ENCODE measurements at regions not wholly inside any gene's neighbourhood (a gene's known extent, or its start where the extent isn't known, plus 50 kb on each side); places are given as distances from the start of the nearest gene placed in this dataset.

- H3K27ac ChIP-seq = no peak overlapping the region
- TF ChIP-seq, protein P1, sequence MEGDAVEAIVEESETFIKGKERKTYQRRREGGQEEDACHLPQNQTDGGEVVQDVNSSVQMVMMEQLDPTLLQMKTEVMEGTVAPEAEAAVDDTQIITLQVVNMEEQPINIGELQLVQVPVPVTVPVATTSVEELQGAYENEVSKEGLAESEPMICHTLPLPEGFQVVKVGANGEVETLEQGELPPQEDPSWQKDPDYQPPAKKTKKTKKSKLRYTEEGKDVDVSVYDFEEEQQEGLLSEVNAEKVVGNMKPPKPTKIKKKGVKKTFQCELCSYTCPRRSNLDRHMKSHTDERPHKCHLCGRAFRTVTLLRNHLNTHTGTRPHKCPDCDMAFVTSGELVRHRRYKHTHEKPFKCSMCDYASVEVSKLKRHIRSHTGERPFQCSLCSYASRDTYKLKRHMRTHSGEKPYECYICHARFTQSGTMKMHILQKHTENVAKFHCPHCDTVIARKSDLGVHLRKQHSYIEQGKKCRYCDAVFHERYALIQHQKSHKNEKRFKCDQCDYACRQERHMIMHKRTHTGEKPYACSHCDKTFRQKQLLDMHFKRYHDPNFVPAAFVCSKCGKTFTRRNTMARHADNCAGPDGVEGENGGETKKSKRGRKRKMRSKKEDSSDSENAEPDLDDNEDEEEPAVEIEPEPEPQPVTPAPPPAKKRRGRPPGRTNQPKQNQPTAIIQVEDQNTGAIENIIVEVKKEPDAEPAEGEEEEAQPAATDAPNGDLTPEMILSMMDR (conservative IDR thresholded peaks at IDR 0.05) = no peak
- no peak for TF ChIP-seq ZFX (IDR thresholded peaks at IDR 0.05)
These were observed 318.1 kb downstream of the USP25 start for GRCh38 chr21:16047904-16048303.

GRCh38 chr21:16055014-16055413 lies 325.2 kb downstream of the USP25 start:
- no peak overlapping the region for H3K27ac ChIP-seq
- TF ChIP-seq ZFX (IDR thresholded peaks at IDR 0.05) = no peak
- TF ChIP-seq, protein P1 (conservative IDR thresholded peaks at IDR 0.05) = no peak

- no peak overlapping the region for H3K27ac ChIP-seq
- TF ChIP-seq ZFX (IDR thresholded peaks at IDR 0.05) = no peak
- TF ChIP-seq, protein P1 (conservative IDR thresholded peaks at IDR 0.05) = no peak
These were observed 329.1 kb downstream of the USP25 start for GRCh38 chr21:16058896-16059295.

- TF ChIP-seq ZFX (IDR thresholded peaks at IDR 0.05) = no peak
- TF ChIP-seq, protein P1 (conservative IDR thresholded peaks at IDR 0.05) = no peak
- no peak overlapping the region for H3K27ac ChIP-seq
These were observed 330.2 kb downstream of the USP25 start for GRCh38 chr21:16059981-16060380.

- TF ChIP-seq, protein P1 (conservative IDR thresholded peaks at IDR 0.05) = no peak
- no peak for TF ChIP-seq ZFX (IDR thresholded peaks at IDR 0.05)
These were observed 331.4 kb downstream of the USP25 start for GRCh38 chr21:16061194-16061593.

GRCh38 chr21:16069178-16070112 lies 339.7 kb downstream of the USP25 start:
- no peak overlapping the region for H3K27ac ChIP-seq
- TF ChIP-seq, protein P1 (conservative IDR thresholded peaks at IDR 0.05) = no peak
- TF ChIP-seq ZFX (IDR thresholded peaks at IDR 0.05) = no peak

More at GRCh38 chr21:16061194-16061593, 331.4 kb downstream of the USP25 start:
- H3K27ac ChIP-seq = no peak overlapping the region

DNA sequence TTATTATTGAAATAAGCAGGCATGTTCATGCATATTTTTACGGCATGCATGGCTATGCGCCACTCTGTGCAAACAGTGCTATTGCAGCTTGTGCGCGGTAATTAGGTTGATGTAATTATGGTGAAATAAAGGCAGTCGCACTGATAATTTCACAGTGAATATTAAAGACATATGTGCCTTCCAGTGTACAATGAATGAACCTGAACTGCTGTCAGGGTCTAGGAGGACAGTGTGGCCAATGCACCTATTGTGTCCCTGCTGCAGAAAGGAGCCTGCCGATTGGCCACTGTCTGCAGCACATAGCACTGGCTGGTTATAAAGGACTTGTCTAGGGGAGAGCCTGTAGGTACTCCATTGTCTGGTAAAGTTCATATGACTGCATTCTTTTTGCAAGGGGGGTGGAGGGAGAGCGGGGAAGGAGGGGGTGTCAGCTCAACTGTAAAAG lies 340.4 kb downstream of the USP25 start:
- TF ChIP-seq ZFX (IDR thresholded peaks at IDR 0.05) = no peak
- TF ChIP-seq, protein P1 (conservative IDR thresholded peaks at IDR 0.05) = peak; percentile 23
- H3K27ac ChIP-seq = peak overlapping the region; percentile 53

All from C4-2B (cell line).